PFSK-1 (cell line): ENCODE measurements at regions not wholly inside any gene's neighbourhood (a gene's known extent, or its start where the extent isn't known, plus 50 kb on each side); places are given as distances from the start of the nearest gene placed in this dataset.

ENCODE experiments used
- FOXP2 ChIP-seq: optimal IDR thresholded peaks from 2 replicates; pipeline ENCODE3; 2011; ENCODE audit warnings: borderline replicate concordance, control low read depth, inconsistent platforms; ENCODE audit not compliant: insufficient read depth; ENCODE audit errors: extremely low read length, extremely low read depth
- POLR2AphosphoS5 ChIP-seq: IDR thresholded peaks from 2 replicates; pipeline ENCODE4 v1.6.1; 2012; ENCODE audit warnings: low read depth, mild to moderate bottlenecking, control low read depth, low read length, moderate library complexity
- SIN3A ChIP-seq: IDR thresholded peaks from 2 replicates; pipeline ENCODE4 v1.6.1; 2012; ENCODE audit warnings: mild to moderate bottlenecking, low read length, moderate library complexity, borderline replicate concordance; ENCODE audit not compliant: insufficient read depth
- TAF1 ChIP-seq: IDR thresholded peaks from 2 replicates; pipeline ENCODE4 v1.6.1; 2012; ENCODE audit warnings: low read length, control low read depth, borderline replicate concordance; ENCODE audit not compliant: insufficient read depth
- TF ChIP-seq, protein P1 (sequence below), 2 experiments: IDR thresholded peaks; 2 replicates each; pipeline versions ENCODE4 v1.6.1 to v1.8.0; 2011 to 2012; ENCODE audit warnings: low read depth in 2 of 2, low read length in 2 of 2, control low read depth in 1 of 2, inconsistent platforms in 1 of 2, mild to moderate bottlenecking in 1 of 2, moderate library complexity in 1 of 2; ENCODE audit not compliant: insufficient read depth in 1 of 2

DNA sequence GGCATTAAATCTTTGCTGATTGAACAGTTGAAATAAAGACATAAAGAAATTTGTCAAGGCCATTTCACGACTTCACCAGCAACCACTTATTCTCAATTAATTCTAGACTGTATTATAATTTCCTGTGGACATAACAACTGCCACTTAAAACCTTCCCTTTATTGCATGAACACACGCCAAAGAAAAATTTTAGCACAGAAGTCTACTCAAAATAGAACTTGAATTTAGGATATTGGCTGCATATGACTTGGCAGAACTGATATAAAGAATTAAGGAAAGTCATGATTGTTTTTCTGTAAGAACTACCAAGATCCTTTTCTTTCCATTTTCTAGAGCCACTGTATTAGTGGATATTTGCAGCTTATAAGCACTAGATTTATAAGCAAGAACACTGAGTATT lies 226.5 kb upstream of the AKR1E2 start:
- TF ChIP-seq FOXP2 (no peak), POLR2AphosphoS5 (no peak), TAF1 (no peak), SIN3A (no peak)
- TF ChIP-seq, protein P1, sequence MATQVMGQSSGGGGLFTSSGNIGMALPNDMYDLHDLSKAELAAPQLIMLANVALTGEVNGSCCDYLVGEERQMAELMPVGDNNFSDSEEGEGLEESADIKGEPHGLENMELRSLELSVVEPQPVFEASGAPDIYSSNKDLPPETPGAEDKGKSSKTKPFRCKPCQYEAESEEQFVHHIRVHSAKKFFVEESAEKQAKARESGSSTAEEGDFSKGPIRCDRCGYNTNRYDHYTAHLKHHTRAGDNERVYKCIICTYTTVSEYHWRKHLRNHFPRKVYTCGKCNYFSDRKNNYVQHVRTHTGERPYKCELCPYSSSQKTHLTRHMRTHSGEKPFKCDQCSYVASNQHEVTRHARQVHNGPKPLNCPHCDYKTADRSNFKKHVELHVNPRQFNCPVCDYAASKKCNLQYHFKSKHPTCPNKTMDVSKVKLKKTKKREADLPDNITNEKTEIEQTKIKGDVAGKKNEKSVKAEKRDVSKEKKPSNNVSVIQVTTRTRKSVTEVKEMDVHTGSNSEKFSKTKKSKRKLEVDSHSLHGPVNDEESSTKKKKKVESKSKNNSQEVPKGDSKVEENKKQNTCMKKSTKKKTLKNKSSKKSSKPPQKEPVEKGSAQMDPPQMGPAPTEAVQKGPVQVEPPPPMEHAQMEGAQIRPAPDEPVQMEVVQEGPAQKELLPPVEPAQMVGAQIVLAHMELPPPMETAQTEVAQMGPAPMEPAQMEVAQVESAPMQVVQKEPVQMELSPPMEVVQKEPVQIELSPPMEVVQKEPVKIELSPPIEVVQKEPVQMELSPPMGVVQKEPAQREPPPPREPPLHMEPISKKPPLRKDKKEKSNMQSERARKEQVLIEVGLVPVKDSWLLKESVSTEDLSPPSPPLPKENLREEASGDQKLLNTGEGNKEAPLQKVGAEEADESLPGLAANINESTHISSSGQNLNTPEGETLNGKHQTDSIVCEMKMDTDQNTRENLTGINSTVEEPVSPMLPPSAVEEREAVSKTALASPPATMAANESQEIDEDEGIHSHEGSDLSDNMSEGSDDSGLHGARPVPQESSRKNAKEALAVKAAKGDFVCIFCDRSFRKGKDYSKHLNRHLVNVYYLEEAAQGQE (IDR thresholded peaks at IDR 0.05; ENCODE audit: insufficient read depth in 1 of 2, low read depth in 2 of 2, low read length in 2 of 2), result no peak

- TF ChIP-seq POLR2AphosphoS5 (no peak), SIN3A (no peak), TAF1 (no peak), FOXP2 (no peak)
- TF ChIP-seq, protein P1 (IDR thresholded peaks at IDR 0.05; ENCODE audit: insufficient read depth in 1 of 2, low read depth in 2 of 2, low read length in 2 of 2), result no peak
Observed at GRCh38 chr10:4596951-4597350, 229.1 kb upstream of the AKR1E2 start.

DNA sequence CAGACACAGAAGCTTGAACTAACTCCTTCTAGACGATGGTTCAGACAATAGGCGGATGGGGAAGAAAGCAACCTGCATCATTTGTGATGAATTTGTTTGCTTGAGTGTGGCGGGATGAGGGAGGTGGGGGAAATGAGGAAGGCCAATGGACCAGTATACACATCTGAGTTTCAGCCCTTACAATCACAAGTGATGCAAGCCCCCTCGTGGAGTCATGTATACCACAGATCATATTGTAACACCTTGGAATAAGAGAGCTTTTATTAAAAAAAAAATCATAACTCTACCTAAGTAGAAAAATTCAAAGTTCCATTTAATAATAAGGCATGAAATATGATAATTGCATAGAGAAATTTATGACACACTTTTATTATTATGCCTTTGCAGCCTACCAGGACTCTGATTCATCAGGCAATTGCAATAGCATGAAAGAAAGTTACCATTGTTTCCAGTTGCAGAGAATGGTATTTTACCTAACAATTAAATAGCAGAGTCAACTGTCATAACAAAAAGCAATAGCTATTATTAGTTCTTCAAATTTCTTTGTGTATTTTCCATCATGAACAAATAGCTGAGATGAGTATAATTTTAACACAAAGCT lies 230.2 kb upstream of the AKR1E2 start:
- no peak for TF ChIP-seq TAF1
- TF ChIP-seq FOXP2, result no peak
- no peak for TF ChIP-seq POLR2AphosphoS5
- TF ChIP-seq, protein P1 (IDR thresholded peaks at IDR 0.05; ENCODE audit: insufficient read depth in 1 of 2, low read depth in 2 of 2, low read length in 2 of 2), result no peak
- no peak for TF ChIP-seq SIN3A

GRCh38 chr10:4590807-4591206 lies 235.2 kb upstream of the AKR1E2 start:
- no peak for TF ChIP-seq SIN3A

DNA sequence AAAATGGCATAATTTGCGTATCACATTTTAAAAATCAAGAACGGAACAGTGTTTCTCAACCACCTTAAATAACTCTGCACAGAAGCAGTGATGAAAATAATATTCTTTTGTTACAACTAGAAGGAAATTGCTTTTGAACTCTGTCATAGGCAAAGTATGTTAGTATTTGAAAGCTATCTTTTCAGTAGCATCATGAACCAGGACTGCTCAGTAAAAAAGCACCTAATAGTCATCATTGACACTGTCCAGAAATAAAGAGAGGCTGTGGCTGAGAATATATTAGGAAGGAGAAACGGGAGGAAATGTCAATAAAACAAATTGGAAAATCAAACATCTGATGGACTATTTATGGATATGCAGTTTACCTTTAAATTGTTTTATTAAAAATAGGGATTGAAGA lies 237.2 kb upstream of the AKR1E2 start:
- TF ChIP-seq, protein P1 (IDR thresholded peaks at IDR 0.05; ENCODE audit: insufficient read depth in 1 of 2, low read depth in 2 of 2, low read length in 2 of 2), result no peak
- TF ChIP-seq SIN3A (no peak), TAF1 (no peak), FOXP2 (no peak), POLR2AphosphoS5 (no peak)
